IMR-90 (cell line): ENCODE measurements at regions not wholly inside any gene's neighbourhood (a gene's known extent, or its start where the extent isn't known, plus 50 kb on each side); places are given as distances from the start of the nearest gene placed in this dataset.

Experiments used
- ATAC-seq: fragments of 200-7000 bp; cut with Tn5 transposase; 2 replicates; pipeline ENCODE4 v1.9.1; 2020; ENCODE audit warnings: low read depth, mild to moderate bottlenecking, moderate library complexity
- BruUV-seq: library from RNA; stranded (reverse); fragments of 400-500 nt; replicated peaks from 2 replicates; lab custom pipeline; 2021; lab: Mats Ljungman, UMichigan
- CTCF ChIA-PET: fragments of 300-600 bp; formaldehyde crosslinking; extraction: SDS; loops from one replicate; lab custom pipeline; 2021; ENCODE audit warnings: antibody characterized with exemption; lab: Yijun Ruan, JAX
- POLR2A ChIA-PET: fragments of 300-600 bp; sonication (Branson Sonifier 250); formaldehyde crosslinking; loops from one replicate; lab custom pipeline; 2022; ENCODE audit warnings: antibody characterized with exemption; ENCODE audit not compliant: unreplicated experiment; lab: Charles Lee
- DNase-seq: peaks from one replicate; pipeline ENCODE4 v3.0.0; 2013
- H2AFZ ChIP-seq: replicated peaks from 2 replicates; pipeline ENCODE3; 2013; ENCODE audit warnings: low read length, mild to moderate bottlenecking; ENCODE audit not compliant: poor library complexity
- H2AK5ac ChIP-seq: 2 replicates; pipeline ENCODE4 v1.6.1; 2013; ENCODE audit warnings: low read depth, low read length, inconsistent platforms
- H2AK9ac ChIP-seq: replicated peaks from 2 replicates; pipeline ENCODE3; 2013; ENCODE audit warnings: mild to moderate bottlenecking, low read depth, low read length, moderate library complexity; ENCODE audit not compliant: poor library complexity
- H2BK120ac ChIP-seq: 2 replicates; pipeline ENCODE4 v1.6.1; 2013; ENCODE audit warnings: low read depth, low read length, inconsistent platforms
- H2BK15ac ChIP-seq: 3 replicates; pipeline ENCODE4 v1.6.1; 2013; ENCODE audit warnings: low read depth, low read length, inconsistent platforms
- H2BK20ac ChIP-seq: 2 replicates; pipeline ENCODE4 v1.6.1; 2013; ENCODE audit warnings: low read depth, mild to moderate bottlenecking, inconsistent platforms, low read length, moderate library complexity
- H2BK5ac ChIP-seq: 2 replicates; pipeline ENCODE4 v1.6.1; 2013; ENCODE audit warnings: mild to moderate bottlenecking, low read depth, low read length, inconsistent platforms; ENCODE audit not compliant: poor library complexity, severe bottlenecking
- H3K14ac ChIP-seq: replicated peaks from 2 replicates; pipeline ENCODE4 v1.6.1; 2013; ENCODE audit warnings: low read depth, low read length, inconsistent platforms
- H3K18ac ChIP-seq: 2 replicates; pipeline ENCODE4 v1.6.1; 2013; ENCODE audit warnings: low read depth, low read length, control low read depth
- H3K23ac ChIP-seq: 2 replicates; pipeline ENCODE4 v1.6.1; 2013; ENCODE audit warnings: low read depth, low read length, inconsistent platforms
- H3K27ac ChIP-seq: 2 replicates; pipeline ENCODE4 v1.5.1; 2013; ENCODE audit warnings: mild to moderate bottlenecking, control low read depth, low read length; ENCODE audit not compliant: insufficient read depth
- H3K27me3 ChIP-seq: 2 replicates; pipeline ENCODE4 v1.6.1; 2013; ENCODE audit warnings: low read length; ENCODE audit not compliant: control insufficient read depth, insufficient read depth
- H3K36me3 ChIP-seq: 2 replicates; pipeline ENCODE4 v1.6.1; 2013; ENCODE audit warnings: low read length, mixed read lengths; ENCODE audit not compliant: control insufficient read depth, insufficient read depth
- H3K4ac ChIP-seq: 2 replicates; pipeline ENCODE4 v1.6.1; 2013; ENCODE audit warnings: low read depth, low read length, inconsistent platforms
- H3K4me1 ChIP-seq: 2 replicates; pipeline ENCODE4 v1.6.1; 2013; ENCODE audit warnings: low read length, mixed read lengths; ENCODE audit not compliant: control insufficient read depth, insufficient read depth
- H3K4me2 ChIP-seq: 2 replicates; pipeline ENCODE4 v1.6.1; 2013; ENCODE audit warnings: low read depth, mild to moderate bottlenecking, control low read depth, low read length, moderate library complexity
- H3K4me3 ChIP-seq: 2 replicates; pipeline ENCODE4 v1.5.1; 2013; ENCODE audit warnings: low read depth, mild to moderate bottlenecking, control low read depth, low read length, moderate library complexity; ENCODE audit not compliant: insufficient read depth
- H3K56ac ChIP-seq: 2 replicates; pipeline ENCODE4 v1.6.1; 2013; ENCODE audit warnings: low read length, inconsistent platforms; ENCODE audit not compliant: insufficient read depth; ENCODE audit errors: extremely low read depth
- H3K79me1 ChIP-seq, 2 experiments: 2 replicates each; pipeline ENCODE4 v1.6.1; 2013; ENCODE audit warnings: low read length in 2 of 2, inconsistent platforms in 1 of 2, low read depth in 1 of 2
- H3K9ac ChIP-seq: 2 replicates; pipeline ENCODE4 v1.6.1; 2013; ENCODE audit warnings: low read depth, low read length, control low read depth
- H3K9me1 ChIP-seq: 2 replicates; pipeline ENCODE4 v1.6.1; 2013; ENCODE audit warnings: low read length, inconsistent platforms; ENCODE audit not compliant: insufficient read depth
- H3K9me3 ChIP-seq: 2 replicates; pipeline ENCODE4 v1.6.1; 2013; ENCODE audit warnings: low read length; ENCODE audit not compliant: control insufficient read depth, insufficient read depth
- H4K20me1 ChIP-seq: 2 replicates; pipeline ENCODE4 v1.6.1; 2013; ENCODE audit warnings: low read length, inconsistent platforms; ENCODE audit not compliant: insufficient read depth
- H4K5ac ChIP-seq: 2 replicates; pipeline ENCODE4 v1.6.1; 2013; ENCODE audit warnings: mild to moderate bottlenecking, low read depth, low read length, control low read depth
- H4K8ac ChIP-seq, 2 experiments: 2 replicates each; pipeline ENCODE4 v1.6.1; 2013; ENCODE audit warnings: low read depth in 2 of 2, low read length in 2 of 2, control low read depth in 1 of 2, inconsistent platforms in 1 of 2
- H4K91ac ChIP-seq: 2 replicates; pipeline ENCODE4 v1.6.1; 2013; ENCODE audit warnings: low read depth, low read length, inconsistent platforms; ENCODE audit not compliant: insufficient read depth
- CEBPB ChIP-seq: IDR thresholded peaks from 2 replicates; pipeline ENCODE4 v1.6.1; 2012; ENCODE audit warnings: low read depth, low read length, improper control_type of control experiment
- CHD1 ChIP-seq: IDR thresholded peaks from 2 replicates; pipeline ENCODE4 v1.6.1; 2012; ENCODE audit warnings: low read depth, low read length, improper control_type of control experiment
- MAZ ChIP-seq: IDR thresholded peaks from 2 replicates; pipeline ENCODE4 v1.6.1; 2012; ENCODE audit warnings: low read depth, mild to moderate bottlenecking, low read length, improper control_type of control experiment, moderate library complexity, borderline replicate concordance
- MXI1 ChIP-seq: IDR thresholded peaks from 2 replicates; pipeline ENCODE4 v1.6.1; 2012; ENCODE audit warnings: low read depth, mild to moderate bottlenecking, low read length, moderate library complexity, borderline replicate concordance
- NFE2L2 ChIP-seq: fragments of 150-350 bp; IDR thresholded peaks from 2 replicates; pipeline ENCODE4 v1.6.1; 2016; ENCODE audit warnings: low read depth, mild to moderate bottlenecking, low read length
- RAD21 ChIP-seq: IDR thresholded peaks from 2 replicates; pipeline ENCODE4 v1.6.1; 2012; ENCODE audit warnings: low read length, improper control_type of control experiment
- RCOR1 ChIP-seq: IDR thresholded peaks from 2 replicates; pipeline ENCODE4 v1.6.1; 2012; ENCODE audit warnings: mild to moderate bottlenecking, low read length, improper control_type of control experiment; ENCODE audit not compliant: insufficient replicate concordance
- RFX5 ChIP-seq: IDR thresholded peaks from 2 replicates; pipeline ENCODE4 v1.8.0; 2012; ENCODE audit warnings: low read depth, mild to moderate bottlenecking, low read length, moderate library complexity
- SMC3 ChIP-seq: fragments of 150-350 bp; IDR thresholded peaks from 2 replicates; pipeline ENCODE4 v1.6.1; 2016; ENCODE audit warnings: low read depth, mild to moderate bottlenecking, antibody characterized with exemption, low read length, moderate library complexity
- USF2 ChIP-seq: fragments of 150-350 bp; IDR thresholded peaks from 2 replicates; pipeline ENCODE4 v1.6.1; 2017; ENCODE audit warnings: mild to moderate bottlenecking, antibody characterized with exemption, low read length, low read depth
- WGBS, 2 experiments: methylation state at CpG; one replicate each; pipeline versions ENCODE4 v1.1.5 to v1.1.7; 2013; ENCODE audit warnings: missing lambda C conversion rate in 2 of 2; ENCODE audit not compliant: insufficient read length in 1 of 2; ENCODE audit errors: extremely low coverage in 2 of 2; 5-methylcytosine and 5-hydroxymethylcytosine counted together
- dilution Hi-C: fragments of 300-500 bp; cut with HindIII; formaldehyde crosslinking; loops from one replicate; pipeline ENCODE4 v1.14.3; 2018; ENCODE audit warnings: low sequenced_read_pairs; ENCODE audit not compliant: unreplicated experiment
- in situ Hi-C: fragments of 300-500 bp; cut with MboI; formaldehyde crosslinking; loops from 3 replicates; pipeline ENCODE4 v1.14.3; 2019; ENCODE audit warnings: low sequenced_read_pairs, inconsistent platforms, mixed read lengths
- intact Hi-C: fragments of 100-400 bp; cut with micrococcal nuclease; formaldehyde crosslinking; loops from 2 replicates; pipeline ENCODE4 v1.10.0; 2022

DNA sequence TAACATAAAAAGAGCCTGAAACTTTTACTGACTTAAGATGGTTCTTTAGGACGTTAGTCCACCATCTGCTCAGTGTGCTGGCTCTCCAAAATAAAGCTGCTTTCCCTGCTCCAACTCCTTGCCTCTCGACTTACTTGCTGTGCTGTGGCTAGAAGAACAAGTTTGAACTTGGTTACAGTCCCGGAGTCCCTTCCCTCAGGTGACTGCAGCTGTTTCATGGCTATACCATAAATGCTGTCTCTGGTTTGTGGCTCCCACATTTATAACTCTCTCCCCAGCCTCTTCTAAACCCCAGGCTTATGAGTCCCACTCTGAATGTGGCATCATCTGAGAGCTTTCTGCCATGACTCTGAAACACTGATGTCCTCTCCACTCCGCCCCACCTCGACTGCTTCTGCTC is 166.2 kb upstream of the ADRA1D start:
- Histone ChIP-seq H4K20me1 (no peaks in the 10 kb centered on the region), H4K5ac (no peak overlapping the region), H3K9ac (no peak overlapping the region), H2BK15ac (no peak overlapping the region), H3K4me3 (no peak overlapping the region), H2BK120ac (no peak overlapping the region), H3K27ac (no peak overlapping the region), H2BK20ac (no peak overlapping the region), H3K79me1 (no peaks in the 10 kb centered on the region), H3K23ac (no peak overlapping the region), H3K56ac (no peak overlapping the region), H3K9me3 (no peaks in the 10 kb centered on the region), H3K4me1 (no peaks in the 10 kb centered on the region), H2AK9ac (no peak overlapping the region), H3K14ac (no peak overlapping the region), H2AK5ac (no peak overlapping the region), H4K8ac (no peak overlapping the region), H3K27me3 (peaks cover 3% of the 10 kb centered on the region), H3K4me2 (no peak overlapping the region), H2AFZ (no peak overlapping the region), H3K4ac (no peak overlapping the region), H3K9me1 (no peaks in the 10 kb centered on the region), H4K91ac (no peak overlapping the region), H3K18ac (no peak overlapping the region; the same call in 1 of the 2 replicates), H2BK5ac (no peak overlapping the region), H3K36me3 (no peaks in the 10 kb centered on the region)
- in situ Hi-C loops = no loop called here
- POLR2A ChIA-PET = no interaction called here
- dilution Hi-C loops = no loop called here
- intact Hi-C loops = no loop called here
- BruUV-seq = no TSS peak
- DNase-seq (no peak), ATAC-seq (no peak)
- WGBS, 2 experiments = 48% methylated on average over 3 of the region's 5 CpGs; no CpG with 5 or more reads in 1 of the 2 experiments
- TF ChIP-seq CEBPB (no peak), RAD21 (no peak), SMC3 (no peak), USF2 (no peak), RFX5 (no peak), MXI1 (no peak), MAZ (no peak), NFE2L2 (no peak), RCOR1 (no peak), CHD1 (no peak)
- CTCF ChIA-PET = no interaction called here
